Endodermal cell (in vitro differentiated cells): ENCODE measurements at regions not wholly inside any gene's neighbourhood (a gene's known extent, or its start where the extent isn't known, plus 50 kb on each side); places are given as distances from the start of the nearest gene placed in this dataset.
A peak's percentile ranks its signal among the peaks of the same experiment; 100 is the strongest.

ENCODE experiments used
- DNase-seq: peaks from one replicate; pipeline ENCODE4 v3.0.0-alpha.2; 2017
- H3K27ac ChIP-seq: 2 replicates; pipeline ENCODE4 v1.5.1; 2013; ENCODE audit warnings: mild to moderate bottlenecking, low read depth, low read length, moderate library complexity
- H3K27me3 ChIP-seq: 2 replicates; pipeline ENCODE4 v1.6.1; 2013; ENCODE audit warnings: mild to moderate bottlenecking, low read length, moderate library complexity; ENCODE audit not compliant: insufficient read depth, control insufficient read depth, poor library complexity, severe bottlenecking
- H3K36me3 ChIP-seq: 2 replicates; pipeline ENCODE4 v1.7.0; 2013; ENCODE audit warnings: mild to moderate bottlenecking, low read length, moderate library complexity; ENCODE audit not compliant: control insufficient read depth, insufficient read depth
- H3K4me1 ChIP-seq: one replicate; pipeline ENCODE4 v1.7.0; 2013; ENCODE audit warnings: low read length; ENCODE audit not compliant: control insufficient read depth, insufficient read depth
- H3K4me3 ChIP-seq: 2 replicates; pipeline ENCODE4 v1.5.1; 2013; ENCODE audit warnings: mild to moderate bottlenecking, low read length, moderate library complexity
- H3K9ac ChIP-seq: 2 replicates; pipeline ENCODE4 v1.6.1; 2013; ENCODE audit warnings: mild to moderate bottlenecking, low read length, moderate library complexity; ENCODE audit not compliant: poor library complexity, severe bottlenecking; ENCODE audit errors: extremely low read depth
- H3K9me3 ChIP-seq: 2 replicates; pipeline ENCODE4 v1.6.1; 2013; ENCODE audit warnings: mild to moderate bottlenecking, low read length, moderate library complexity; ENCODE audit not compliant: control insufficient read depth
- H3K27ac Mint-ChIP-seq: 2 replicates; pipeline ENCODE4 v1.8.0; 2020; ENCODE audit warnings: mixed read lengths
- H3K27me3 Mint-ChIP-seq: 2 replicates; pipeline ENCODE4 v1.8.0; 2021; ENCODE audit warnings: mild to moderate bottlenecking, mixed read lengths; ENCODE audit not compliant: insufficient read depth
- H3K36me3 Mint-ChIP-seq: 2 replicates; pipeline ENCODE4 v1.8.0; 2020; ENCODE audit warnings: low read depth, mixed read lengths
- H3K4me1 Mint-ChIP-seq: 2 replicates; pipeline ENCODE4 v1.8.0; 2020; ENCODE audit warnings: mixed read lengths
- H3K4me3 Mint-ChIP-seq: 2 replicates; pipeline ENCODE4 v1.8.0; 2020; ENCODE audit warnings: mild to moderate bottlenecking, moderate library complexity, mixed read lengths
- H3K9me3 Mint-ChIP-seq: 2 replicates; pipeline ENCODE4 v1.8.0; 2020; ENCODE audit warnings: mild to moderate bottlenecking, mixed read lengths
- CTCF ChIP-seq: fragments of 200-600 bp; sonication (generic); conservative IDR thresholded peaks from 2 replicates; pipeline ENCODE4 v1.5.0; 2021; ENCODE audit warnings: antibody characterized with exemption, mild to moderate bottlenecking
- WGBS, 2 experiments: methylation state at CpG; one replicate each; pipeline versions ENCODE4 v1.1.5 to v1.1.7; 2013; ENCODE audit warnings: missing lambda C conversion rate in 2 of 2, mixed read lengths in 1 of 2; ENCODE audit not compliant: insufficient coverage in 1 of 2, insufficient read length in 1 of 2; 5-methylcytosine and 5-hydroxymethylcytosine counted together

- Histone ChIP-seq H3K4me1 (peaks cover 8% of the 10 kb centered on the region), H3K9me3 (peaks cover 12% of the 10 kb centered on the region), H3K4me3 (peak overlapping the region; percentile 10), H3K27me3 (no peaks in the 10 kb centered on the region), H3K9ac (no peak overlapping the region), H3K27ac (no peak overlapping the region), H3K36me3 (peaks cover 36% of the 10 kb centered on the region)
- peaks cover 32% of the 10 kb centered on the region for H3K4me1 Mint-ChIP-seq
- no peak for DNase-seq
- no peak overlapping the region for H3K4me3 Mint-ChIP-seq
- no peaks in the 10 kb centered on the region for H3K27me3 Mint-ChIP-seq
- WGBS, 2 experiments, result 90% methylated on average over 2 of the region's 2 CpGs; no CpG with 5 or more reads in 1 of the 2 experiments
- peaks cover 28% of the 10 kb centered on the region for H3K36me3 Mint-ChIP-seq
- no peak for TF ChIP-seq CTCF
- H3K27ac Mint-ChIP-seq, result no peak overlapping the region
- H3K9me3 Mint-ChIP-seq, result peaks cover 15% of the 10 kb centered on the region
Observed at GRCh38 chr14:71511152-71511551, 421.1 kb upstream of the RGS6 start.

DNA sequence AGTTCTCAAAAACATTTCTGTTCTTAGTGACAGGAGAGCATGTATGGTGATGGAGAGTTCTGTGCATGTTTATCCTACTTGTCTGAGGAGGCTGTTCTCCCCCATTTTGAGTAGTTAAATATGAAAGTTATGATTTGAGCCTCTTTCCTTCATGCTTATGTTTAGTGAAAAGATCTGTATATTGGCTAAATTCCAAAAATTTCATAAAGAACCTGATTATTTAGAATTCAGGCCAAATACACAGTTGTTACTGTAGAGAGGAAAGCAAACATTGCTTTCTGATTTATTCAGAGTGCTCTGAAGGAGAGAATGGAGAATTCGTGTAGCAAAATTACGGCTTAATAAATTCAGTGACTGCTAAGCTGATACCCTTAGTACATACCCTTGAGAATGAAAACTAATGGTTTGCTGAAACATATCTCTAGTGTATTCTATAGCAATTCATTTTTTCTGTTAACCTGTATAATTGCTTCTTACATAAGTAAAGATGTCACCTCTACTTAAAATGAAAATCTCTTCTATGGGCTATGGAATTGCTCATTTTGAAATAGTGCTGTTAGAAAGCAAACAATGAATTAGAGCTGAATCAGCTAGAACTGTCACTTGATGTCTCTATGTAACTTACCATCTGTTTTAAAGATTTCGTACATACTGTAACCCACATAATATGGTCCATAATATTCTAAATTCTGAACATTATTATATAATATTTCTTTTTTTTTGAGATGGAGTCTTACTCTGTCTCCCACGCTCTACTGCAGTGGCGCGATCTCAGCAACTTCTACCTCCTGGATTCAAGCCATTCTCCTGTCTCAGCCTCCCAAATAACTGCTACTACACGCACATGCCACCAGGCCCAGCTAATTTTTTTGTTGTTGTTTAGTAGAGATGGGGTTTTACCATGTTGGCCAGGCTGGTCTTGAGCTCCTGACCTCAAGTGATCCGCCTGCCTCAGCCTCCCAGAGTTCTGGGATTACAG lies 417.0 kb upstream of the RGS6 start:
- H3K27ac Mint-ChIP-seq, result no peak overlapping the region
- TF ChIP-seq CTCF, result no peak
- Histone ChIP-seq H3K4me3 (no peak overlapping the region), H3K4me1 (peaks cover 8% of the 10 kb centered on the region), H3K27ac (no peak overlapping the region), H3K36me3 (peaks cover 63% of the 10 kb centered on the region), H3K9ac (no peak overlapping the region), H3K9me3 (peaks cover 43% of the 10 kb centered on the region), H3K27me3 (no peaks in the 10 kb centered on the region)
- peaks cover 53% of the 10 kb centered on the region for H3K36me3 Mint-ChIP-seq
- DNase-seq, result no peak
- no peaks in the 10 kb centered on the region for H3K27me3 Mint-ChIP-seq
- peaks cover 31% of the 10 kb centered on the region for H3K9me3 Mint-ChIP-seq
- H3K4me1 Mint-ChIP-seq, result peaks cover 19% of the 10 kb centered on the region
- H3K4me3 Mint-ChIP-seq, result no peak overlapping the region
- 96% methylated on average over 4 to 8 of the region's 8 CpGs for WGBS, 2 experiments

- peaks cover 25% of the 10 kb centered on the region for H3K36me3 Mint-ChIP-seq
- H3K27ac ChIP-seq, result no peak overlapping the region
- H3K4me1 Mint-ChIP-seq, result peaks cover 14% of the 10 kb centered on the region
- no peaks in the 10 kb centered on the region for H3K27me3 ChIP-seq
- 95 to 100% methylated on average over 2 to 3 of the region's 3 CpGs for WGBS, 2 experiments
- DNase-seq, result no peak
- H3K9me3 ChIP-seq, result peaks cover 31% of the 10 kb centered on the region
- no peak for TF ChIP-seq CTCF
- H3K4me3 Mint-ChIP-seq, result no peak overlapping the region
- H3K9ac ChIP-seq, result no peak overlapping the region
- no peaks in the 10 kb centered on the region for H3K27me3 Mint-ChIP-seq
- peak overlapping the region; percentile 55 for H3K4me3 ChIP-seq
- H3K36me3 ChIP-seq, result peaks cover 24% of the 10 kb centered on the region
- H3K4me1 ChIP-seq, result peaks cover 4% of the 10 kb centered on the region
- H3K9me3 Mint-ChIP-seq, result peaks cover 16% of the 10 kb centered on the region
- H3K27ac Mint-ChIP-seq, result peak overlapping the region; percentile 61
Observed at GRCh38 chr14:71521238-71522135, 410.7 kb upstream of the RGS6 start.
